Trophoblast cell (in vitro differentiated cells and primary cell): ENCODE measurements at regions not wholly inside any gene's neighbourhood (a gene's known extent, or its start where the extent isn't known, plus 50 kb on each side); places are given as distances from the start of the nearest gene placed in this dataset.

ENCODE experiments used
- DNase-seq, 2 donors: peaks; one replicate each; pipeline ENCODE4 v3.0.0-alpha.2; 2016
- H2AFZ ChIP-seq: 2 replicates; pipeline ENCODE4 v1.6.1; 2013; ENCODE audit warnings: low read length, moderate library complexity, mild to moderate bottlenecking; ENCODE audit not compliant: insufficient read depth, poor library complexity
- H2AK5ac ChIP-seq: 2 replicates; pipeline ENCODE4 v1.6.1; 2013; ENCODE audit warnings: mild to moderate bottlenecking, low read length
- H2BK120ac ChIP-seq: 2 replicates; pipeline ENCODE4 v1.6.1; 2013; ENCODE audit warnings: low read length, mild to moderate bottlenecking, moderate library complexity; ENCODE audit not compliant: insufficient read depth, poor library complexity
- H2BK12ac ChIP-seq: 2 replicates; pipeline ENCODE4 v1.6.1; 2013; ENCODE audit warnings: mild to moderate bottlenecking, low read length, moderate library complexity
- H2BK5ac ChIP-seq: 2 replicates; pipeline ENCODE4 v1.6.1; 2013; ENCODE audit warnings: low read length, low read depth, moderate library complexity, mild to moderate bottlenecking; ENCODE audit not compliant: poor library complexity
- H3K14ac ChIP-seq: 2 replicates; pipeline ENCODE4 v1.6.1; 2013; ENCODE audit warnings: mild to moderate bottlenecking, low read length
- H3K18ac ChIP-seq: 2 replicates; pipeline ENCODE4 v1.6.1; 2013; ENCODE audit warnings: mild to moderate bottlenecking, low read length
- H3K23ac ChIP-seq: 2 replicates; pipeline ENCODE4 v1.6.1; 2013; ENCODE audit warnings: low read length
- H3K27ac ChIP-seq: 2 replicates; pipeline ENCODE4 v1.5.1; 2013; ENCODE audit warnings: low read depth, mild to moderate bottlenecking, inconsistent platforms, low read length, moderate library complexity
- H3K27me3 ChIP-seq: 2 replicates; pipeline ENCODE4 v1.6.1; 2013; ENCODE audit warnings: inconsistent platforms, mild to moderate bottlenecking, low read length, moderate library complexity; ENCODE audit not compliant: insufficient read depth
- H3K36me3 ChIP-seq, 2 experiments: 1 replicate in 1 of 2; 2 replicates in 1 of 2; pipeline ENCODE4 v1.6.1; 2013; ENCODE audit warnings: low read length in 2 of 2, mild to moderate bottlenecking in 2 of 2, moderate library complexity in 1 of 2; ENCODE audit not compliant: insufficient read depth in 2 of 2, control insufficient read depth in 1 of 2
- H3K4ac ChIP-seq: 2 replicates; pipeline ENCODE4 v1.6.1; 2013; ENCODE audit warnings: low read depth, mild to moderate bottlenecking, low read length, moderate library complexity
- H3K4me1 ChIP-seq, 2 experiments: 1 replicate in 1 of 2; 2 replicates in 1 of 2; pipeline ENCODE4 v1.6.1; 2013; ENCODE audit warnings: low read length in 2 of 2, mild to moderate bottlenecking in 2 of 2, moderate library complexity in 1 of 2; ENCODE audit not compliant: insufficient read depth in 2 of 2, control insufficient read depth in 1 of 2
- H3K4me2 ChIP-seq: 2 replicates; pipeline ENCODE4 v1.6.1; 2013; ENCODE audit warnings: inconsistent platforms, mild to moderate bottlenecking, low read length, moderate library complexity
- H3K4me3 ChIP-seq: 2 replicates; pipeline ENCODE4 v1.5.1; 2013; ENCODE audit warnings: mild to moderate bottlenecking, low read depth, low read length, inconsistent platforms
- H3K79me1 ChIP-seq: one replicate; pipeline ENCODE4 v1.6.1; 2013; ENCODE audit warnings: low read length
- H3K79me2 ChIP-seq: 2 replicates; pipeline ENCODE4 v1.6.1; 2013; ENCODE audit warnings: low read length, mild to moderate bottlenecking; ENCODE audit not compliant: control insufficient read depth, insufficient read depth, poor library complexity
- H3K9ac ChIP-seq: 2 replicates; pipeline ENCODE4 v1.6.1; 2013; ENCODE audit warnings: mild to moderate bottlenecking, low read length
- H3K9me3 ChIP-seq: 2 replicates; pipeline ENCODE4 v1.6.1; 2013; ENCODE audit warnings: low read depth, mild to moderate bottlenecking, control low read depth, inconsistent platforms, low read length; ENCODE audit not compliant: insufficient read depth
- H4K12ac ChIP-seq: 2 replicates; pipeline ENCODE4 v1.6.1; 2013; ENCODE audit warnings: low read depth, mild to moderate bottlenecking, low read length, moderate library complexity
- H4K8ac ChIP-seq: 2 replicates; pipeline ENCODE4 v1.6.1; 2013; ENCODE audit warnings: low read depth, mild to moderate bottlenecking, low read length, moderate library complexity
- H4K91ac ChIP-seq: one replicate; pipeline ENCODE4 v1.6.1; 2013; ENCODE audit warnings: low read depth, mild to moderate bottlenecking, low read length, moderate library complexity
- WGBS: extraction: QIAGEN DNeasy Blood & Tissue Kit; methylation state at CpG from one replicate; pipeline ENCODE4 v1.1.7; 2013; ENCODE audit warnings: missing lambda C conversion rate; ENCODE audit not compliant: insufficient read length, insufficient coverage; ENCODE audit errors: extremely low coverage; 5-methylcytosine and 5-hydroxymethylcytosine counted together

DNA sequence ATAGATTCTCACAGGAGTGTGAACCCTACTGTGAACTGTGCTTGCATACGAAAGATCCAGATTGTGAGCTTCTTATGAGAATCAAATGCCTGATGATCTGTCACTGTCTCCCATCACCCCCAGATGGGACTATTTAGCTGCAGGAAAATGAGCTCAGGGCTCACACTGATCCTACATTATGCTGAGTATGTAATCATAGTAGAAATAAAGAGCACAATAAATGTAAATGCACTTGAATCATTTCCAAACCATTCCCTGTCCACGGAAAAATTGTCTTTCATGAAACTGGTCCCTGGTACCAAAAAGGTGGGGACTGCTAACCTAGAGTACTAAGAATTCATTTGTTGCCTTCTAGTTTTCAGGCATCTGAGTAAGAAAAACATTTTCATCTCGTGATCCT, 1215.8 kb upstream of the TMEM132C start:
- Histone ChIP-seq H3K79me1 (no peaks in the 10 kb centered on the region), H3K27me3 (no peaks in the 10 kb centered on the region), H3K4ac (no peak overlapping the region), H4K91ac (no peak overlapping the region), H3K18ac (no peak overlapping the region), H3K9me3 (no peaks in the 10 kb centered on the region), H3K36me3 (no peaks in the 10 kb centered on the region), H3K4me2 (no peak overlapping the region), H3K14ac (no peak overlapping the region), H3K23ac (no peak overlapping the region), H3K4me3 (no peak overlapping the region), H3K9ac (no peak overlapping the region), H2BK120ac (no peak overlapping the region), H2BK12ac (no peak overlapping the region), H2BK5ac (no peak overlapping the region), H3K4me1 (no peaks in the 10 kb centered on the region), H4K8ac (no peak overlapping the region), H2AK5ac (no peak overlapping the region), H2AFZ (no peak overlapping the region), H3K27ac (no peak overlapping the region), H3K79me2 (no peaks in the 10 kb centered on the region), H4K12ac (no peak overlapping the region)
- DNase-seq: no peak
- WGBS: no CpG with 5 or more reads among the region's 3 CpGs

DNA sequence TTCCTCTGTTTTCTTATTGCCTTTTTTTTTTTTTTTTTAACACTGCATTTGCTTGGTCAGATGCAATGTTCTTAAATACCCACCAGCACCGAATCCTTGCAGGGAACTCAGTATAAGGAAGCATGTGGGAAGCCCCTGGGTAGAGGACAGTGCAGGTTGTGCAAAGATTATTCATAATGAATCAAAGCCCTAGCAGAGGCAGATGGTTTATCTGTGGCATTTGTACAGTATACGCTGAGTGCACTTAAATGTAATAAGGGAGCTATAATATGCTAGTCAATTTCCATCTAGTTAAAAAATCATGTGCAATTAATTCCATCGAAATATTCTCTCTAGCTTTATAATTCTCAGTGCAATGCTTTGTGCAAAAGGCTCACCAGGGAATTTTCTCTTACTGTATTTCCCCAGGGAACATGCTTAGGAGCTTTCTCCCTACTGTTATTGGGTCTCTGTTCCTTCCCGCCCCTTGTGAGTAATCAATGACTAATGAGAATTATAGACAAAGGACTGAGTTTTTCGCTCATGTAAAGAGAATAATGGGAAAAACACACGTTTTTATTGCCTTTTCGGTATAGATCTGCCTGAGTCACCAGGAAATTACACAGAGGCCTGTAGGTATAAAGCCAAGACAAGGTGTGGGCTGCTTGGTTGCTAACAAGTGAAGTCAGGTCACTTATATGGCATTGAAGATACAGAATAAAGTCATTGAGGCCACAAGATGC, 1214.3 kb upstream of the TMEM132C start:
- H3K79me1 ChIP-seq: no peaks in the 10 kb centered on the region
- no peak for DNase-seq
- H3K27ac ChIP-seq: no peak overlapping the region
- no CpG with 5 or more reads among the region's 7 CpGs for WGBS
- no peak overlapping the region for H2AK5ac ChIP-seq
- no peak overlapping the region for H3K4me3 ChIP-seq
- H3K23ac ChIP-seq: no peak overlapping the region
- H2BK5ac ChIP-seq: no peak overlapping the region
- no peaks in the 10 kb centered on the region for H3K79me2 ChIP-seq
- no peak overlapping the region for H4K91ac ChIP-seq
- no peaks in the 10 kb centered on the region for H3K36me3 ChIP-seq
- H2BK120ac ChIP-seq: no peak overlapping the region
- H3K18ac ChIP-seq: no peak overlapping the region
- no peak overlapping the region for H3K9ac ChIP-seq
- H3K4me2 ChIP-seq: no peak overlapping the region
- no peaks in the 10 kb centered on the region for H3K9me3 ChIP-seq
- H3K27me3 ChIP-seq: no peaks in the 10 kb centered on the region
- no peak overlapping the region for H3K14ac ChIP-seq
- H2BK12ac ChIP-seq: no peak overlapping the region
- no peaks in the 10 kb centered on the region for H3K4me1 ChIP-seq
- no peak overlapping the region for H4K12ac ChIP-seq
- no peak overlapping the region for H3K4ac ChIP-seq
- H4K8ac ChIP-seq: no peak overlapping the region
- no peak overlapping the region for H2AFZ ChIP-seq

DNA sequence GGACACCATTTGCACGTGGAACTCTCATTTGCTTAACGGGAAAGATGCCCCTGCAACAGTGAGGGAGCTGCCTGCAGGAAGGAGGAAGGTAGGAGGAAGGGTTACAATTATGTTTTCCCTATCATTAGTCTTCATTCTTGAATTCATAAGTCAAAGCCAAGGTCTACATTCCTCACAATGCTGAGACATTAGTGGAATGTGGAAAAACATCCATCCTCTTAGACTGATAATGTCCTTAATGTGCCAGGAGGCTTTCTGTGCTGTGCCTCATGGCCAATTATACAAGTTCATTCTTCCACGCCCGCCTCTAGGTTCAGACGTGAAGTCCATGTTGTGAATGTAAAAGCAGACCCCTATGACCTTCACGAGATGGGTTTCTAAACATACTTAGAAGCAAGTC, 1212.4 kb upstream of the TMEM132C start:
- Histone ChIP-seq H3K27ac (no peak overlapping the region), H3K4me1 (no peaks in the 10 kb centered on the region), H3K9me3 (no peaks in the 10 kb centered on the region), H2BK12ac (no peak overlapping the region), H3K79me2 (no peaks in the 10 kb centered on the region), H2AFZ (no peak overlapping the region), H2BK5ac (no peak overlapping the region), H3K14ac (no peak overlapping the region), H3K4ac (no peak overlapping the region), H3K36me3 (no peaks in the 10 kb centered on the region), H3K4me3 (no peak overlapping the region), H3K18ac (no peak overlapping the region), H2AK5ac (no peak overlapping the region), H3K23ac (no peak overlapping the region), H2BK120ac (no peak overlapping the region), H3K9ac (no peak overlapping the region), H4K91ac (no peak overlapping the region), H3K79me1 (no peaks in the 10 kb centered on the region), H3K27me3 (no peaks in the 10 kb centered on the region), H3K4me2 (no peak overlapping the region), H4K12ac (no peak overlapping the region), H4K8ac (no peak overlapping the region)
- WGBS: no CpG with 5 or more reads among the region's 6 CpGs
- peak; percentile 29 to 82 for DNase-seq

DNA sequence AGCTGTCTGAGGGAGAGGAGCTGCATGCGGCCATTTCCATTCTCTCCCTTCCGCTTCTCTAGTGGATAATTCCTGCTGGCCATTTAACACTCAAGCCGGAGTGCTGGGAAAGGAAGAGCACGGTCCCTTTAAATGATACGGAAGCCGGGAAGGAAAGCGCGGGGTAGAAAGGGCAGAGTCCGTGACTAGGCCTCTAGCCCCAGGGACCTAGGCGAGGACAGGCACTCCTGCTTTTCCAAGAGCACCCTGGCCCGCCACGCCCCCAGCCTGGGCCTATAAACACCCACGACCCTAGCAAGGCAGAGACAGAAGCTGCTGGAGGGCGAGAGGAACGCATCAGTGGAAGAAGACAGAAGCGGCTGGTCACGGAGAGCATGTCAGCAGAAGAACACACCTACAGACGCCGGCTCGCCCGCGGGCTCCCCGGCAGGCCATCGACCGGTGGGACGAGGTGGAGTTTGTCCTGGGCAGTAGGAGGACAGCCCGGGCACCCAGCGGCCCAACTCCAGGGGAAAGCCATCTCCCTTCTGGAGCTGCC, 1206.6 kb upstream of the TMEM132C start:
- Histone ChIP-seq H3K27ac (no peak overlapping the region), H4K8ac (no peak overlapping the region), H3K4me2 (no peak overlapping the region), H3K4me1 (no peaks in the 10 kb centered on the region), H3K4me3 (no peak overlapping the region), H4K12ac (no peak overlapping the region), H2BK120ac (no peak overlapping the region), H3K79me2 (no peaks in the 10 kb centered on the region), H2BK12ac (no peak overlapping the region), H3K14ac (no peak overlapping the region), H2AK5ac (no peak overlapping the region), H3K79me1 (no peaks in the 10 kb centered on the region), H3K23ac (no peak overlapping the region), H3K9me3 (no peaks in the 10 kb centered on the region), H3K36me3 (no peaks in the 10 kb centered on the region), H3K9ac (no peak overlapping the region), H3K4ac (no peak overlapping the region), H2AFZ (no peak overlapping the region), H4K91ac (no peak overlapping the region), H2BK5ac (no peak overlapping the region), H3K18ac (no peak overlapping the region), H3K27me3 (no peaks in the 10 kb centered on the region)
- no CpG with 5 or more reads among the region's 28 CpGs for WGBS
- DNase-seq: peak in 1 of 2 donors; percentile 17
